ENCODE measurements at regions not wholly inside any gene's neighbourhood (a gene's known extent, or its start where the extent isn't known, plus 50 kb on each side); places are given as distances from the start of the nearest gene placed in this dataset.

DNA sequence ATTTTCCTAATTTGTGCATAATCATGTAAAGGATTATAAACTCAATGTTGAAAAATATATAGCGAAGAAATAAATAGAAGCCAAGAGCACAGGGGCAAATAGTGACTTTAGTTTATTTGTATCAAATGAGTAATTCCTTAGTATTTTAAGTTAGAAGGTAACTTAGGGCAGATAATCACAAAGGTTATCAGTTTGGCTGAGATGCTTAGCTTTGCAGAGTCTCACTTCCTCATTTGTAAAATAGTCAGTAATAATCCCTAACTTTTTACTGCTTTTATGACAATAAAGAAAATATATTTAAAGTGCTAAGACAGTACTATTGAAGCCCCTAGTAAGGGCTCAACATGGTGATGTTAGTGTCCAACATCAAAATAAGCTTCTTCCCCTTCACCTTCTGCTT lies 297.4 kb upstream of the TUSC1 start:
- TF ChIP-seq CTCF (IDR thresholded peaks at IDR 0.05) (no peak), POLR2A (IDR thresholded peaks at IDR 0.05) (no peak), EP300 (IDR thresholded peaks at IDR 0.05) (no peak)
